A549 (cell line): ENCODE measurements at regions not wholly inside any gene's neighbourhood (a gene's known extent, or its start where the extent isn't known, plus 50 kb on each side); places are given as distances from the start of the nearest gene placed in this dataset.

Source experiments
- ATAC-seq, 2 experiments: fragments of 200-7000 bp in 1 of 2; fragments of >200 bp in 1 of 2; cut with Nextera tagmentation in 1 of 2; cut with Tn5 transposase in 1 of 2; 3 replicates each; pipeline versions ENCODE4 v1.8.0 to v1.9.1; 2018 to 2020; ENCODE audit warnings: mild to moderate bottlenecking in 1 of 2, moderate library complexity in 1 of 2
- CTCF ChIA-PET: fragments of 300-600 bp; sonication (Branson Sonifier 250); formaldehyde crosslinking; extraction: SDS; loops from one replicate; lab custom pipeline; 2021; ENCODE audit warnings: antibody characterized with exemption, inconsistent platforms; lab: Yijun Ruan, JAX
- POLR2A ChIA-PET: fragments of 350-600 bp; formaldehyde crosslinking; extraction: SDS; loops from one replicate; lab custom pipeline; 2021; ENCODE audit warnings: antibody characterized with exemption, inconsistent platforms; lab: Yijun Ruan, JAX
- DNase-seq, 2 experiments: peaks; one replicate each; pipeline versions ENCODE4 v3.0.0 to v3.0.0-alpha.2; 2011 to 2016; ENCODE audit warnings: low read depth in 1 of 2, low spot score in 1 of 2
- FAIRE-seq: peaks from 2 replicates; lab custom pipeline; 2011; peaks lifted over from hg19 to GRCh38; lab: Jason Lieb, UNC
- H3K27ac ChIP-seq, 2 experiments: fragments of >200 bp; sonication (Bioruptor Twin); formaldehyde crosslinking; 3 replicates each; pipeline ENCODE4 v1.5.1; 2016 to 2017
- H3K4me1 ChIP-seq: fragments of >200 bp; sonication (Bioruptor Twin); formaldehyde crosslinking; 3 replicates; pipeline ENCODE4 v1.6.1; 2016
- H3K4me2 ChIP-seq: fragments of >200 bp; sonication (Bioruptor Twin); formaldehyde crosslinking; 3 replicates; pipeline ENCODE4 v1.6.1; 2016
- H3K4me3 ChIP-seq: fragments of >200 bp; sonication (Bioruptor Twin); formaldehyde crosslinking; 3 replicates; pipeline ENCODE4 v1.5.1; 2016
- H3K9me3 ChIP-seq: fragments of >200 bp; sonication (Bioruptor Twin); formaldehyde crosslinking; 3 replicates; pipeline ENCODE4 v1.6.1; 2016
- BCL3 ChIP-seq: fragments of >200 bp; sonication (Bioruptor Twin); formaldehyde crosslinking; IDR thresholded peaks from 3 replicates; pipeline ENCODE4 v1.6.1; 2016
- BHLHE40 ChIP-seq: IDR thresholded peaks from 2 replicates; pipeline ENCODE4 v1.6.1; 2012; ENCODE audit warnings: low read depth, low read length, inconsistent platforms
- CEBPB ChIP-seq, 2 experiments: fragments of >200 bp in 1 of 2; sonication (Bioruptor Twin) in 1 of 2; formaldehyde crosslinking in 1 of 2; IDR thresholded peaks; 2 replicates each; pipeline ENCODE4 v1.6.1; 2012 to 2016
- EHF ChIP-seq: fragments of 250-450 bp; sonication (Bioruptor Pico); IDR thresholded peaks from 2 replicates; pipeline ENCODE4 v1.5.0; 2020; ENCODE audit warnings: mild to moderate bottlenecking
- ELK1 ChIP-seq: fragments of 150-350 bp; IDR thresholded peaks from 2 replicates; pipeline ENCODE4 v1.6.1; 2014; ENCODE audit warnings: low read depth, mild to moderate bottlenecking, low read length
- FOSL2 ChIP-seq, 2 experiments: fragments of 450-650 bp in 1 of 2; fragments of >200 bp in 1 of 2; sonication (Bioruptor Twin) in 1 of 2; formaldehyde crosslinking; IDR thresholded peaks; 2 replicates each; pipeline versions ENCODE4 v1.5.0 to v1.6.1; 2016 to 2020; ENCODE audit warnings: mild to moderate bottlenecking in 1 of 2, moderate library complexity in 1 of 2
- FOXS1 ChIP-seq: fragments of 250-450 bp; sonication (Bioruptor Pico); IDR thresholded peaks from 2 replicates; pipeline ENCODE4 v1.5.0; 2020; ENCODE audit warnings: mild to moderate bottlenecking, moderate library complexity
- HDAC2 ChIP-seq: fragments of 200-600 bp; sonication (generic); IDR thresholded peaks from 2 replicates; pipeline ENCODE4 v1.6.1; 2016
- HEYL ChIP-seq: fragments of 250-450 bp; sonication (Bioruptor Pico); IDR thresholded peaks from 2 replicates; pipeline ENCODE4 v1.8.0; 2021; ENCODE audit warnings: mild to moderate bottlenecking, moderate library complexity
- HOXA7 ChIP-seq: fragments of 250-450 bp; sonication (Bioruptor Pico); IDR thresholded peaks from 2 replicates; pipeline ENCODE4 v1.5.0; 2020; ENCODE audit warnings: mild to moderate bottlenecking, moderate library complexity
- JUN ChIP-seq, 2 experiments: fragments of >200 bp; sonication (Bioruptor Twin); formaldehyde crosslinking; IDR thresholded peaks; 2 replicates in 1 of 2; 3 replicates in 1 of 2; pipeline ENCODE4 v1.6.1; 2016 to 2017
- KDM1A ChIP-seq: fragments of 200-600 bp; sonication (generic); IDR thresholded peaks from 2 replicates; pipeline ENCODE4 v1.6.1; 2016; ENCODE audit warnings: low read depth, mild to moderate bottlenecking
- KDM5A ChIP-seq: fragments of 200-600 bp; sonication (generic); IDR thresholded peaks from 2 replicates; pipeline ENCODE4 v1.6.1; 2016; ENCODE audit warnings: antibody characterized with exemption, mild to moderate bottlenecking
- MYC ChIP-seq: IDR thresholded peaks from 2 replicates; pipeline ENCODE4 v1.6.1; 2012; ENCODE audit warnings: mild to moderate bottlenecking, inconsistent platforms, low read length, improper control_type of control experiment, borderline replicate concordance
- NPAS2 ChIP-seq: fragments of 250-450 bp; sonication (Bioruptor Pico); IDR thresholded peaks from 2 replicates; pipeline ENCODE4 v1.8.0; 2022; ENCODE audit warnings: mild to moderate bottlenecking, moderate library complexity, borderline replicate concordance
- NR3C1 ChIP-seq: fragments of >200 bp; sonication (Bioruptor Twin); formaldehyde crosslinking; IDR thresholded peaks from 3 replicates; pipeline ENCODE4 v1.6.1; 2017
- PBX3 ChIP-seq: IDR thresholded peaks from 2 replicates; pipeline ENCODE4 v1.6.1; 2012
- POLR2A ChIP-seq: IDR thresholded peaks from 2 replicates; pipeline ENCODE4 v1.6.1; 2012; ENCODE audit warnings: mild to moderate bottlenecking, low read length
- POLR2AphosphoS2 ChIP-seq: conservative IDR thresholded peaks from 2 replicates; pipeline ENCODE4 v1.6.1; 2012; ENCODE audit warnings: low read length, improper control_type of control experiment, inconsistent platforms
- RAD21 ChIP-seq, 2 experiments: fragments of >200 bp in 1 of 2; sonication (Bioruptor Twin) in 1 of 2; formaldehyde crosslinking in 1 of 2; IDR thresholded peaks in 1 of 2; conservative IDR thresholded peaks in 1 of 2; 2 replicates in 1 of 2; 3 replicates in 1 of 2; pipeline ENCODE4 v1.6.1; 2012 to 2018; ENCODE audit warnings: inconsistent platforms in 1 of 2
- RARB ChIP-seq: fragments of 250-450 bp; sonication (Bioruptor Pico); IDR thresholded peaks from 2 replicates; pipeline ENCODE4 v1.8.0; 2021; ENCODE audit warnings: mild to moderate bottlenecking, moderate library complexity
- SREBF2 ChIP-seq: fragments of 450-650 bp; IDR thresholded peaks from 2 replicates; pipeline ENCODE4 v1.6.1; 2014; ENCODE audit warnings: mild to moderate bottlenecking, moderate library complexity
- TP53 ChIP-seq: fragments of 250-450 bp; sonication (Bioruptor Pico); IDR thresholded peaks from 2 replicates; pipeline ENCODE4 v1.5.0; 2021; ENCODE audit warnings: mild to moderate bottlenecking, moderate library complexity
- ZC3H11A ChIP-seq: fragments of 450-650 bp; IDR thresholded peaks from 2 replicates; pipeline ENCODE4 v1.6.1; 2014; ENCODE audit warnings: antibody characterized with exemption, mild to moderate bottlenecking
- ZFP36 ChIP-seq: fragments of 450-650 bp; IDR thresholded peaks from 2 replicates; pipeline ENCODE4 v1.6.1; 2014; ENCODE audit warnings: borderline replicate concordance; ENCODE audit not compliant: partially characterized antibody
- WGBS: methylation state at CpG from one replicate; pipeline ENCODE4 v1.1.6; 2017; ENCODE audit errors: missing lambda C conversion rate; 5-methylcytosine and 5-hydroxymethylcytosine counted together
- TF ChIP-seq, protein P1 (sequence below): IDR thresholded peaks from 2 replicates; pipeline ENCODE4 v1.6.1; 2012; ENCODE audit warnings: low read depth, borderline replicate concordance
- TF ChIP-seq, protein P2 (sequence below): fragments of 250-450 bp; sonication (Bioruptor Pico); IDR thresholded peaks from 2 replicates; pipeline ENCODE4 v1.5.0; 2021; ENCODE audit warnings: mild to moderate bottlenecking, moderate library complexity, borderline replicate concordance

GRCh38 chr4:8730159-8730558, 137.6 kb downstream of the CPZ start:
- Histone ChIP-seq H3K4me2 (no peak overlapping the region), H3K9me3 (no peaks in the 10 kb centered on the region), H3K4me3 (no peak overlapping the region), H3K4me1 (no peaks in the 10 kb centered on the region), H3K27ac (no peak overlapping the region)
- TF ChIP-seq ELK1 (no peak), FOSL2 (IDR thresholded peaks at IDR 0.05) (no peak), FOSL2 (CRISPR knock-in tag; IDR thresholded peaks at IDR 0.05) (no peak), SREBF2 (no peak), PBX3 (no peak), ZC3H11A (no peak), TP53 (CRISPR knock-in tag) (no peak), HOXA7 (CRISPR knock-in tag) (no peak), POLR2AphosphoS2 (no peak), HDAC2 (no peak), KDM5A (no peak), EHF (CRISPR knock-in tag) (no peak), HEYL (CRISPR knock-in tag) (no peak), RARB (CRISPR knock-in tag) (no peak)
- TF ChIP-seq, protein P1, sequence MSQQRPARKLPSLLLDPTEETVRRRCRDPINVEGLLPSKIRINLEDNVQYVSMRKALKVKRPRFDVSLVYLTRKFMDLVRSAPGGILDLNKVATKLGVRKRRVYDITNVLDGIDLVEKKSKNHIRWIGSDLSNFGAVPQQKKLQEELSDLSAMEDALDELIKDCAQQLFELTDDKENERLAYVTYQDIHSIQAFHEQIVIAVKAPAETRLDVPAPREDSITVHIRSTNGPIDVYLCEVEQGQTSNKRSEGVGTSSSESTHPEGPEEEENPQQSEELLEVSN = no peak
- DNase-seq (no peak), ATAC-seq (no peak), FAIRE-seq (no peak)
- ChIA-PET POLR2A (no interaction called here), CTCF (no interaction called here)
- 55% methylated on average over 7 of the region's 9 CpGs for WGBS

GRCh38 chr4:8729408-8730149, 137.0 kb downstream of the CPZ start:
- TF ChIP-seq POLR2A (no peak), RAD21 (conservative IDR thresholded peaks at IDR 0.05 in 1 of 2, IDR thresholded peaks at IDR 0.05 in 1 of 2) (no peak), KDM5A (no peak), KDM1A (no peak), ZFP36 (no peak), HOXA7 (CRISPR knock-in tag) (no peak), NR3C1 (no peak), CEBPB (IDR thresholded peaks at IDR 0.05) (no peak), ELK1 (no peak), BHLHE40 (no peak), JUN (IDR thresholded peaks at IDR 0.05) (no peak), BCL3 (no peak), MYC (no peak), HDAC2 (no peak), TP53 (CRISPR knock-in tag) (no peak), POLR2AphosphoS2 (no peak), NPAS2 (no peak), FOXS1 (CRISPR knock-in tag) (no peak)
- TF ChIP-seq, protein P2, sequence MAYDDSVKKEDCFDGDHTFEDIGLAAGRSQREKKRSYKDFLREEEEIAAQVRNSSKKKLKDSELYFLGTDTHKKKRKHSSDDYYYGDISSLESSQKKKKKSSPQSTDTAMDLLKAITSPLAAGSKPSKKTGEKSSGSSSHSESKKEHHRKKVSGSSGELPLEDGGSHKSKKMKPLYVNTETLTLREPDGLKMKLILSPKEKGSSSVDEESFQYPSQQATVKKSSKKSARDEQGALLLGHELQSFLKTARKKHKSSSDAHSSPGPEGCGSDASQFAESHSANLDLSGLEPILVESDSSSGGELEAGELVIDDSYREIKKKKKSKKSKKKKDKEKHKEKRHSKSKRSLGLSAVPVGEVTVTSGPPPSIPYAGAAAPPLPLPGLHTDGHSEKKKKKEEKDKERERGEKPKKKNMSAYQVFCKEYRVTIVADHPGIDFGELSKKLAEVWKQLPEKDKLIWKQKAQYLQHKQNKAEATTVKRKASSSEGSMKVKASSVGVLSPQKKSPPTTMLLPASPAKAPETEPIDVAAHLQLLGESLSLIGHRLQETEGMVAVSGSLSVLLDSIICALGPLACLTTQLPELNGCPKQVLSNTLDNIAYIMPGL (CRISPR knock-in tag) = no peak
- no peak for ATAC-seq
- ChIA-PET CTCF (no interaction called here), POLR2A (no interaction called here)
- Histone ChIP-seq H3K4me2 (no peak overlapping the region), H3K4me3 (no peak overlapping the region), H3K27ac (no peak overlapping the region), H3K4me1 (no peaks in the 10 kb centered on the region), H3K9me3 (no peaks in the 10 kb centered on the region)
- WGBS = 76% methylated on average over 14 of the region's 18 CpGs
- FAIRE-seq = no peak
- no peak for DNase-seq
